ENCODE measurements at regions not wholly inside any gene's neighbourhood (a gene's known extent, or its start where the extent isn't known, plus 50 kb on each side); places are given as distances from the start of the nearest gene placed in this dataset.
"Not testable (repeated sequence)": the region's sequence is repeated elsewhere in the genome, so short reads cannot be mapped to it uniquely, and the experiment has no call there.

DNA sequence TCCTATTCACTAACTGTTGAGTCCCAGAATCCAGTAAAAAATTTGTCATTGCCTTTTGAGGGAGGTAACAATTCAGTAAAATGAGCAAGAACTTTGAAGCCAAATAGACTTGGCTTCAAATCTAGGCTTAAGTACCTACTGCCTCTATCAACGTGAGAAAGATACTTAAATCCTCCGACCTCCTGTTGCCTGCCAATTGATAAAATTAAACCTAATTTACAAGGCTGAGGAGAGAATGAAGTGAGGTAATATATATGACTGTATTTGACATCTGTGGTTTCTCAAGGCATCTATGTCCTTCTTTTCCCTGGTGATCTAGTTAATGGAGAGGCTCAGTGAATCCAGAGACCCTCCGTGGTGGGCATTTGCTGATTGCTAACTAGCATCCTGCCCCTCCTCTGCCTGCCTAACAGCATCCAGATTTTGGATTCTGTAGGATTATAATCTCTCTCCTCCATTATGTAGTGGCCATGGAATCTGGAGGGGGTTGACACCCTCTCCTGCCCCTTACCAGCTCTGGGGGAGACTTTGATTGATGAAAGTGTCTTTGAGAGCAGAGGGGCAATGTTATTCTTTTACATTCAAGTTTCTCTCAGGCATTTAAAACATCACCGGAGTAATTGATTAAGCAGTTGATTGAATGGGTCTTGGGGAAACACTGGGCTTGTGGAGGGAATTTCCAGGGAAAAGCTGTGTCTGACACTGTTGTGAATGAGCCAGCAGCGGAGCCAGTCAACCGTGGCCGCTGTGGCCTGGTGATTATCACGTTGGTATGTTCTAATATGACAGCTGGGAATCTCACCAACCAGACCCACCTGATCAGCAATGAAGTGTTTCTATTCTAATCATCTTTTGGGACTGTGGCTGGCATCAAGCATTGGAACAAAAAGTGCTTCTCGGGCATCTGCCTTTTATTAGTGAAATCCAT lies 140.7 kb upstream of the FAM78B start:
- TF ChIP-seq, protein P1, sequence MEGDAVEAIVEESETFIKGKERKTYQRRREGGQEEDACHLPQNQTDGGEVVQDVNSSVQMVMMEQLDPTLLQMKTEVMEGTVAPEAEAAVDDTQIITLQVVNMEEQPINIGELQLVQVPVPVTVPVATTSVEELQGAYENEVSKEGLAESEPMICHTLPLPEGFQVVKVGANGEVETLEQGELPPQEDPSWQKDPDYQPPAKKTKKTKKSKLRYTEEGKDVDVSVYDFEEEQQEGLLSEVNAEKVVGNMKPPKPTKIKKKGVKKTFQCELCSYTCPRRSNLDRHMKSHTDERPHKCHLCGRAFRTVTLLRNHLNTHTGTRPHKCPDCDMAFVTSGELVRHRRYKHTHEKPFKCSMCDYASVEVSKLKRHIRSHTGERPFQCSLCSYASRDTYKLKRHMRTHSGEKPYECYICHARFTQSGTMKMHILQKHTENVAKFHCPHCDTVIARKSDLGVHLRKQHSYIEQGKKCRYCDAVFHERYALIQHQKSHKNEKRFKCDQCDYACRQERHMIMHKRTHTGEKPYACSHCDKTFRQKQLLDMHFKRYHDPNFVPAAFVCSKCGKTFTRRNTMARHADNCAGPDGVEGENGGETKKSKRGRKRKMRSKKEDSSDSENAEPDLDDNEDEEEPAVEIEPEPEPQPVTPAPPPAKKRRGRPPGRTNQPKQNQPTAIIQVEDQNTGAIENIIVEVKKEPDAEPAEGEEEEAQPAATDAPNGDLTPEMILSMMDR (IDR thresholded peaks at IDR 0.05) = no peak

DNA sequence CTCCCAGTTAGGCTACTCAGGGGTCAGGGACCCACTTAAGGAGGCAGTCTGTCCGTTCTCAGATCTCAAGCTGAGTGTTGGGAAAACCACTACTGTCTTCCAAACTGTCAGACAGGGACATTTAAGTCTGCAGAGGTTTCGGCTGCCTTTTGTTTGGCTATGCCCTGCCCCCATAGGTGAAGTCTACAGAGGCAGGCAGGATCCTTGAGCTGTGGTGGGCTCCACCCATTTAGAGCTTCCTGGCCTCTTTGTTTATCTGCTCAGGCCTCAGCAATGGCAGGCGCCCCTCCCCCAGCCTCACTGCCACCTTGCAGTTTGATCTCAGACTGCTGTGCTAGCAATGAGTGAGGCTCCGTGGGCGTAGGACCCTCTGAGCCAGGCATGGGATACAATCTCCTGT lies 149.5 kb upstream of the FAM78B start:
- H3K9me3 ChIP-seq; H3K4me1 ChIP-seq (ENCODE audit: low read depth); intact Hi-C loops (cut with DNase I, micrococcal nuclease); DNase-seq; H3K4me3 ChIP-seq; ATAC-seq; H3K36me3 ChIP-seq (ENCODE audit: low read depth): not testable (repeated sequence)

More for the DNA sequence above, 140.7 kb upstream of the FAM78B start:
- no peak for ATAC-seq
- Histone ChIP-seq H3K4me3 (no peak overlapping the region), H3K4me1 (ENCODE audit: low read depth) (no peaks in the 10 kb centered on the region), H3K36me3 (ENCODE audit: low read depth) (no peaks in the 10 kb centered on the region), H3K9me3 (no peaks in the 10 kb centered on the region)
- intact Hi-C loops (cut with DNase I, micrococcal nuclease) = no loop called here
- no peak for DNase-seq

DNA sequence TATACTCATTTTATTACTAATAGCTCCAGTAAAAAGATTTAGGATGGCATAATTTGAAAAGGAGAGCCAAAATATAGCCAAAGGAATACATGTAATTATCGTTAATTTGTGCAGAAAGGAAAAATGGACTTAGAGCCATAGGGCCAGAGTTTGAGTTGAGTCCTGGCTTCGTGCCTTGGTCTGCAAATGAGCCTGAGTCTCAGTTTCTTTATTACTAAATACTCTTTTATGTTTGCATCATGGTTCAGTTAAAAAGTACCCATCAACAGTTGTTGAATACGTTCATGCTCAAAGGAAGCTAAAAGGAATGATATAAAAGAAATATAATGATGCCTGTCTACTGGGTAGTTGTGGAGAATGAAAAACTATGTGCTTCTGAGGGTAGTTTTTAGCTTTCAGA lies 155.7 kb upstream of the FAM78B start:
- TF ChIP-seq, protein P1 (IDR thresholded peaks at IDR 0.05) = no peak
- intact Hi-C loops (cut with DNase I, micrococcal nuclease) = no loop called here
- H3K36me3 ChIP-seq (ENCODE audit: low read depth) = no peaks in the 10 kb centered on the region
- DNase-seq (no peak), ATAC-seq (no peak)
- no peak overlapping the region for H3K4me3 ChIP-seq
- H3K4me1 ChIP-seq (ENCODE audit: low read depth) = no peaks in the 10 kb centered on the region
- H3K9me3 ChIP-seq = no peaks in the 10 kb centered on the region

DNA sequence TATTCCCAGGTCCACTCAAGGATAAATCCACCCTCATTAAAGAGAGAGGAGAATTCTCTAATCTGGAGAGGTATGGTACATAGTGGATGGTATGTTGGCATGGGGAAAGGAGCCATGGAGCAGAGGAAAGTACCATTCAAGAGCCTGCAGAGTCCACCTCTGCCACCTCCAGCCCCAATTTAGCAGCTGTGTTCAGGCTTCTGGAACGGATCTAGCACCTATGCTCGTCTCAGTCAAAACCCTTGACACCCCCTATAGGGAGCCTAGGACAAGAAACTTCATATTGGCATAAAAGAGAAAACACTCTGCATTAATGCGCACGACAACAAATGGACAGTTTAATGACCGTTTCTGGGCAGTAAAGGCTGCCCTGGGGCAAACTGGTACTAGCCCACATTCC lies 161.1 kb upstream of the FAM78B start:
- DNase-seq = no peak
- TF ChIP-seq, protein P1 (IDR thresholded peaks at IDR 0.05) = no peak
- intact Hi-C loops (cut with DNase I, micrococcal nuclease) = no loop called here
- H3K4me3 ChIP-seq = no peak overlapping the region
- H3K4me1 ChIP-seq (ENCODE audit: low read depth) = no peaks in the 10 kb centered on the region
- H3K36me3 ChIP-seq (ENCODE audit: low read depth) = no peaks in the 10 kb centered on the region
- ATAC-seq = no peak
- no peaks in the 10 kb centered on the region for H3K9me3 ChIP-seq

DNA sequence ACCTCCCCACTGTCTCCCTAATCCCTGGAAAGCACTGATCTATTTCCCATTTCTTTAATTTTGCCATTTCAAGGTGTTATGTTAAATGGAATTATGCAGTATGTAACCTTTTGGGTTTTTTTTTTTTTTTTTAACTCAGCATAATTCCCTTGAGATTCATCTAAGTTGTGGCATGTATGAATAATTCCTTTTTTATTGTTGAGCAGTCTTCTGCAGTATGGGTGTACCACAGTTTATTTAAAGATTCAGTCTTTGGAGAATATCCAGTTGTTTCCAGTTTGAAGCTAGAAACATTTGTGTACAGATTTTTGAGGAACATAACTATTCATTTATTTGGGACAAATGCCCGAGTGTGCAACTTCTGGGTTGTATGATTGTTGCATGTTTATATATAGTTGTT lies 162.2 kb upstream of the FAM78B start:
- Histone ChIP-seq H3K36me3 (ENCODE audit: low read depth) (no peaks in the 10 kb centered on the region), H3K4me1 (ENCODE audit: low read depth) (no peaks in the 10 kb centered on the region), H3K4me3 (no peak overlapping the region), H3K9me3 (no peaks in the 10 kb centered on the region)
- TF ChIP-seq, protein P1 (IDR thresholded peaks at IDR 0.05) = no peak
- DNase-seq = no peak
- ATAC-seq = no peak
- intact Hi-C loops (cut with DNase I, micrococcal nuclease) = no loop called here

DNA sequence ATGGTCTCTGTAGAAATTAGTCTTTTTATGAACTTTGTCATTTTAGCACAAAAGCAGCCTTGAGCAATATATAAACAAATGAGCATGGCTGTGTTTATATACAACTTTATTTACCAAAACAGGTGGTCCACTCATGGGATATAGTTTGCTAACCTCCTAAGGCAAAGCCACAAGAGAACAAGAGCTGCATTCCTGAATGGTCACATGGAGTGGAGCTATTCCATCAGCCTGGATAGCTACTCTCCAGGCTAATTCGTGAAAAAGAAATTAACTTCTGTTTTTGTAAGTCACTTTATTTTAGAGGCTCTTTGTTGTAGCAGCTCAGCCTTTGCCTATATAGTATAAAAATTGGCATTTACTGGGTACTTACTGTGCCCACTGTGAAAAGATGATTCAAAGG lies 163.3 kb upstream of the FAM78B start:
- no peak overlapping the region for H3K4me3 ChIP-seq
- DNase-seq (no peak), ATAC-seq (no peak)
- TF ChIP-seq, protein P1 (IDR thresholded peaks at IDR 0.05) = no peak
- no peaks in the 10 kb centered on the region for H3K9me3 ChIP-seq
- H3K36me3 ChIP-seq (ENCODE audit: low read depth) = no peaks in the 10 kb centered on the region
- intact Hi-C loops (cut with DNase I, micrococcal nuclease) = no loop called here
- no peaks in the 10 kb centered on the region for H3K4me1 ChIP-seq (ENCODE audit: low read depth)

Data from mucosa of descending colon (tissue), 3 donors.